Endothelial cell (in vitro differentiated cells): ENCODE measurements at regions not wholly inside any gene's neighbourhood (a gene's known extent, or its start where the extent isn't known, plus 50 kb on each side); places are given as distances from the start of the nearest gene placed in this dataset.
"Not testable (repeated sequence)": the region's sequence is repeated elsewhere in the genome, so short reads cannot be mapped to it uniquely, and the experiment has no call there.

ENCODE experiments used
- DNase-seq: peaks from one replicate; pipeline ENCODE4 v3.0.0; 2021; ENCODE audit warnings: low spot score
- H3K27ac Mint-ChIP-seq: one replicate; pipeline ENCODE4 v1.8.0; 2021; ENCODE audit warnings: mixed read lengths, inconsistent platforms; ENCODE audit not compliant: unreplicated experiment
- H3K27me3 Mint-ChIP-seq: one replicate; pipeline ENCODE4 v1.8.0; 2021; ENCODE audit warnings: mild to moderate bottlenecking, moderate library complexity, mixed read lengths, inconsistent platforms; ENCODE audit not compliant: unreplicated experiment
- H3K36me3 Mint-ChIP-seq: one replicate; pipeline ENCODE4 v1.8.0; 2021; ENCODE audit warnings: mild to moderate bottlenecking, low read depth, mixed read lengths, inconsistent platforms; ENCODE audit not compliant: unreplicated experiment
- H3K4me1 Mint-ChIP-seq: one replicate; pipeline ENCODE4 v1.8.0; 2021; ENCODE audit warnings: mild to moderate bottlenecking, mixed read lengths, inconsistent platforms; ENCODE audit not compliant: unreplicated experiment
- H3K4me3 Mint-ChIP-seq: one replicate; pipeline ENCODE4 v1.8.0; 2021; ENCODE audit warnings: mild to moderate bottlenecking, mixed read lengths, inconsistent platforms; ENCODE audit not compliant: unreplicated experiment
- H3K9me3 Mint-ChIP-seq: one replicate; pipeline ENCODE4 v1.8.0; 2021; ENCODE audit warnings: mixed read lengths, inconsistent platforms; ENCODE audit not compliant: unreplicated experiment

DNA sequence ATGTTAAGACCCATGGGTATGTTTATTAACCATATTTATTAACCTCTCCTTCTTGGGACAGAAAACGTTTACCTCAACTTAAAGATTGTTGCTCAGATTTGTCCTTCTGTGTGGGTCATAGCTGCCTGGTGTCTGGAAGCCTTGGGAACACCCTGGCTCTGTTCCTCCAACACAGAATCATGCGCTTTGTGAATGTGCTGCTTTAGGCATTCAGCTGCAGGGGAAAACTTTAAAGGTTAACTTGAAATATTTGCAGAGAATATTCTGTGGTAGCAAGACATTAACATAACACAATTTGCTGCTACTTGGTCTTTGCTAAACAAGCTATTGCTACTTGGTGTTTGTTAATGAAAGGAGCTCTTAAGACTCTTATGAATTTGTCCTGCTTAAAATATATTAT lies 50.5 kb upstream of the THOC3 start:
- H3K4me3 Mint-ChIP-seq, H3K27me3 Mint-ChIP-seq, DNase-seq, H3K9me3 Mint-ChIP-seq, H3K27ac Mint-ChIP-seq, H3K4me1 Mint-ChIP-seq, H3K36me3 Mint-ChIP-seq: not testable (repeated sequence)

DNA sequence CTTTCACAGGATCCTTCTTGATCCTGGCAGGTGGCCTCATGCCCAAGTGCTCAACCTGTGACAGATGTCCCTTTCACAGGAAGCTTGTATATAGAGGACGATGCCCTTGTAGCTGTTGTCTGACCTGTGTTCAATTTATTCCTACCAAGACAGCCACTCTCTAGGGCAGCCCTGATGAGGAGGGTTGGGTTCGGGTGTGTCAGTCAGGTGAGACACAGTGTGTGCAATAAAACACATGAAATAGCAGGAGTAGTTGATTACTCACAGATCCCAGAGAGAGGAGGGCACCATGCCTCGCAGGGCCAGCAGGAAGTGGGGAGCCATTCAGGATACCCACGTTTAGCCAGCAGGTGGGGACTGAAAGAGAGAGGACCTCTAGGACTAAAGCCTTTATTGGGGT lies 52.7 kb upstream of the THOC3 start:
- not testable (repeated sequence) for H3K4me3 Mint-ChIP-seq, H3K27ac Mint-ChIP-seq, H3K4me1 Mint-ChIP-seq, H3K36me3 Mint-ChIP-seq, H3K27me3 Mint-ChIP-seq, DNase-seq, H3K9me3 Mint-ChIP-seq

DNA sequence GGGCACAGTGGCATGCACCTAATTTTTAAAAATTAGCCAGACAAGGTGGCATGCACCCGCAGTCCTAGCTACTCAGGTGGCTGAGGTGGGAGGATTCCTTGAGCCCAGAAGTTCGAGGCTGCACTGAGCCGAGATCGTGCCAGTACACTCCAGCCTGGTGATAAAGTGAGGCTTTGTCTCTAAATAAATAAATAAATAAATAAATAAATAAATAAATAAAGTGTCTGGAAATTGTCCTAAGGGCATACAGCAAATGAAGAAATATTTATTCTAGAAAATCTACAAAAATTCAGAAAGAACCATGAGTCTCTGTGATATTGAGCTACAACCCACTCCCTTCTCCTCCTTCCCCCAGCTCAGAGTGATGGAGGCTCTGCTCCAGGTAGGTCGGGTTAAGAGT lies 55.4 kb upstream of the THOC3 start:
- H3K36me3 Mint-ChIP-seq, H3K9me3 Mint-ChIP-seq, H3K4me3 Mint-ChIP-seq, H3K27me3 Mint-ChIP-seq, H3K4me1 Mint-ChIP-seq, H3K27ac Mint-ChIP-seq, DNase-seq: not testable (repeated sequence)

DNA sequence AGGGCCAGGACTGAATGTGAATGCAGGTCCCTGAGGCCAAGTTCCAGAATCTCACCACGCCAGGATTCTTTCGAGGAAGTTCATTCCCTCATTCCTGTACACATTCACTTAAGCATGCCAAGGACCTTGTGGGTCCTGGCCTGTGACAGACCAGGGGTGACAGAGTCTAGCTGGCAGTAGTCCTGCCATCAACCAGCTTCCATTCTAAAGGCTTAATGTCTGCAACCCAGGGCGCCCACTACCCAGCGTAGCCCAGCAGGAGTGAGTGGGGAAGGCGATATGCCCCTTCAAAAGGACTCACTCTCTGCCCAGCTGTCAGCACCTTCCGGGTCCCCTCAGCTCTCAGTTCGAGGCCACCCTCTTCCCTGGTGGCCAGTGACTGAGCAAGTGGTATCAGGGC lies 61.3 kb upstream of the THOC3 start:
- not testable (repeated sequence) for H3K9me3 Mint-ChIP-seq, H3K4me3 Mint-ChIP-seq, H3K4me1 Mint-ChIP-seq, H3K27me3 Mint-ChIP-seq, H3K36me3 Mint-ChIP-seq, DNase-seq, H3K27ac Mint-ChIP-seq

GRCh38 chr5:176030361-176031117 lies 62.4 kb upstream of the THOC3 start:
- H3K27ac Mint-ChIP-seq, H3K27me3 Mint-ChIP-seq, H3K4me1 Mint-ChIP-seq, H3K4me3 Mint-ChIP-seq, H3K36me3 Mint-ChIP-seq, H3K9me3 Mint-ChIP-seq, DNase-seq: not testable (repeated sequence)

DNA sequence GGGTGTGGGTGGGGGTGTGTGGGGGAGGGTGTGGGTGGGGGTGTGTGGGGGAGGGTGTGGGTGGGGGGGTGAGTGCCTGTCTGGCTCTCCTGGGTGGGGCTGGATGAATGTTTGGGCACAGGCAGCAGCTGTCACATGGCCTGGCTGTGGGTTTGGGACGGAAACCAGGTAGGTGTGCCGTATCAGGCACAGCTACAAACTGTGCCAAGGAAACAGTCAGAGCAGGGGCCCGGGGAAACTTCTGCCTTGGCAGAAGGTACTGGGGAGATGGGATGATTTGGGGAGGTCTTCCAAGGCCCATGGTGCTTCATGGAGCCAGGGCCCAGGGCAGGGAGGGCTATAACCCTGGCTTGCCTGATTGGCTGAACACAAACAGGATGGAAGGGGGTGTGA lies 63.0 kb upstream of the THOC3 start:
- H3K4me3 Mint-ChIP-seq, H3K27me3 Mint-ChIP-seq, H3K4me1 Mint-ChIP-seq, H3K9me3 Mint-ChIP-seq, H3K27ac Mint-ChIP-seq, H3K36me3 Mint-ChIP-seq, DNase-seq: not testable (repeated sequence)

GRCh38 chr5:176033186-176033585 lies 65.1 kb upstream of the THOC3 start:
- H3K27me3 Mint-ChIP-seq, H3K27ac Mint-ChIP-seq, H3K4me1 Mint-ChIP-seq, DNase-seq, H3K4me3 Mint-ChIP-seq, H3K9me3 Mint-ChIP-seq, H3K36me3 Mint-ChIP-seq: not testable (repeated sequence)

DNA sequence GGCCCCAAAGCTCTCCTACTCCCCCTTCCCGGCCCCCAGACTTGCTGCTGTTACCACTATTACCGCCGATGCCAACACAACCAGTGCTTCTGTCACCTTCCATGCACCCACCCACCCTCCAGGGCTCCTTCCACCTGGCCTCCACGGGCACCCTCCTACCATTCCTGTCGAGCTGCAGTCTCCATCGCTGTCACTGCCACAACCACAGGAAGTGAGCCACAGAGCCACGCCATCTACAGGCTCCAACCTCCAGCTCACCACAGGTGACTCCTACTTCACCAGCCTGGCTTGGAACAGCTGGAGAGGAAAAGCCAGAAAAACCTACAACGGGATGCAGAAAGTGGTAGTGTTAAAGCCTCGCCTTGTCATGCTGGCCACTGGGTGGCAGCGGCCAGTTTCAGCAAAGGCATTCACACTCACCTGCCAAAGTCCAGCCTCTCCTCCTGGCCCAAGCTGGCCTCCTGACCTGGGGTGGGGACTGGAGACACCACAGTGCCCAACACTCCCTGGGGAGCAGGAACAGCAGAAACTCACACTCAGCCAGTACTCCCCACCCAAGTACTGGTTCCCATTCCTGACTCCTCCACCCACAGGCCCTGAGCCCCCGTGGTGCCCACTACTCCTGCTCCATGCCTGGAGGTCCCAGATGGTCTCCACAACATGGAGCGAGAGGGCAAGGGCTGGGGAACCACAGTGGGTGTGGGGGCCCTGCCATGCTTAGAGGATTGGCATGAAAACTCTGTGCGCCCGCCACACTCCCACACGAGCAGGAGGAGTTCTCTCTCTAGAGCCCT lies 66.5 kb upstream of the THOC3 start:
- not testable (repeated sequence) for H3K36me3 Mint-ChIP-seq, H3K4me3 Mint-ChIP-seq, H3K9me3 Mint-ChIP-seq, H3K27ac Mint-ChIP-seq, DNase-seq, H3K27me3 Mint-ChIP-seq, H3K4me1 Mint-ChIP-seq

DNA sequence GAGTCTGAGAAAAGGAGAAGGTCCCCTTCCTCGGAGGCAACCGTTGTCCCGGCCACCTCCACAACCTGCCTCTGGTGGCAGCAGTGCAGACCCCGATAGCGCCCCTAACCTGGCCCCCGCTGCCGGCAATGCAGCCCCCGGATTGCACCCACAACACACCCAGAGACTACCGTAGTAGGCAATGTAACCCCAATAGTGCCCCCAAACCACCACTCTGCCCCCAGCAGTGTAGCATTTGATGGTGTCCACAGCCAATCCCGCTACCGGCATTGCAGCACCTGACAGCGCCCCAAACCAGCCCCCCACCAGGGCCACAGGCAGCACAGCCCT lies 67.1 kb upstream of the THOC3 start:
- H3K4me3 Mint-ChIP-seq, DNase-seq, H3K36me3 Mint-ChIP-seq, H3K27me3 Mint-ChIP-seq, H3K9me3 Mint-ChIP-seq, H3K27ac Mint-ChIP-seq, H3K4me1 Mint-ChIP-seq: not testable (repeated sequence)

- H3K4me3 Mint-ChIP-seq = not testable (repeated sequence)
Measured at GRCh38 chr5:176035816-176036308, 67.7 kb upstream of the THOC3 start.

DNA sequence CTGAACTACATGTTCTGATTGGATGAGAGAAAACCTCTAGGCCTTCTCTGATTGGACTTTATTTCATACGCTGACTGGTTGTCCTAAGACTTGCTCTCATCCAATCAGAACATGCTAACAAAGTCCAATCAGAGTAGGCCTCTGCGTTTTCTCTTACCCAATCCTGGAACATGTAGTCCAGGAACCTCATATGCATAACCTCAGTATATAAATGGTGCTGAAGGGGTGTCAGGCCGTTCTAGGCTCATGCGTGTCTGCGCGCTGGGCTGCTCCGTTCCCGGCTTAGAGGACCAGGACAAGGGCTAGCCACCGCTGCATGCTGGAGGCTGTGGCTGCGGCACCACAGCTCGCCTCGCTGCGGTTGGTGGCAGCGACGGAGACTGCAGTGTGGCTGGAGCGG lies 68.3 kb upstream of the THOC3 start:
- not testable (repeated sequence) for H3K4me3 Mint-ChIP-seq

More at GRCh38 chr5:176035816-176036308, 67.7 kb upstream of the THOC3 start:
- H3K27me3 Mint-ChIP-seq, H3K27ac Mint-ChIP-seq, H3K36me3 Mint-ChIP-seq, DNase-seq, H3K4me1 Mint-ChIP-seq, H3K9me3 Mint-ChIP-seq: not testable (repeated sequence)

DNA sequence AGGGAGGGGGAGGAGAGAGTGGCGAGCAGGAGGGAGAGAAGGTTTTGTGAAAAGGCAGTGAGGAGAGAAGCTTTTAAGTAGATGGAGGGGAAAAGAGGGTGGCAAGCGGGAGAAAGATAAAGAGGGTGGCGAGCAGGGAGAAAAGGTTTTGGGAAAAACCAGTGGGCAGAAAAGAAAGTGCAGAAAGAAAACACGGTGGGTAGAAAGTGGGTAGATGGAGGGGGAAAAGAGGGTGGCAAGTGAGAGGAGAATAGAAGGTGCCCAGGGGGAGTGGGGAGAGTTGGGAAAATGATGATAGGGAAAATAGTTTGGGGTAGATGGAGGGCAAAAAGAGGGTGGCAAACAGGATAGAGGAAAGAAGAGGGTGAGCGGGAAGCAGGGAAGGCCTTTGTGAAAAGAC lies 69.1 kb upstream of the THOC3 start:
- H3K27me3 Mint-ChIP-seq, H3K27ac Mint-ChIP-seq, H3K4me3 Mint-ChIP-seq, DNase-seq, H3K36me3 Mint-ChIP-seq, H3K9me3 Mint-ChIP-seq, H3K4me1 Mint-ChIP-seq: not testable (repeated sequence)

More for the DNA sequence above, 68.3 kb upstream of the THOC3 start:
- H3K36me3 Mint-ChIP-seq, H3K27ac Mint-ChIP-seq, H3K4me1 Mint-ChIP-seq, H3K9me3 Mint-ChIP-seq, DNase-seq, H3K27me3 Mint-ChIP-seq: not testable (repeated sequence)
